A549 (cell line): ENCODE measurements at regions not wholly inside any gene's neighbourhood (a gene's known extent, or its start where the extent isn't known, plus 50 kb on each side); places are given as distances from the start of the nearest gene placed in this dataset.

Experiments used
- TF ChIP-seq, protein P1 (sequence below): fragments of >200 bp; sonication (Bioruptor Twin); formaldehyde crosslinking; IDR thresholded peaks from 3 replicates; pipeline ENCODE4 v1.5.1; 2016
- TF ChIP-seq, protein P2 (sequence below): IDR thresholded peaks from 2 replicates; pipeline ENCODE4 v1.6.1; 2012

DNA sequence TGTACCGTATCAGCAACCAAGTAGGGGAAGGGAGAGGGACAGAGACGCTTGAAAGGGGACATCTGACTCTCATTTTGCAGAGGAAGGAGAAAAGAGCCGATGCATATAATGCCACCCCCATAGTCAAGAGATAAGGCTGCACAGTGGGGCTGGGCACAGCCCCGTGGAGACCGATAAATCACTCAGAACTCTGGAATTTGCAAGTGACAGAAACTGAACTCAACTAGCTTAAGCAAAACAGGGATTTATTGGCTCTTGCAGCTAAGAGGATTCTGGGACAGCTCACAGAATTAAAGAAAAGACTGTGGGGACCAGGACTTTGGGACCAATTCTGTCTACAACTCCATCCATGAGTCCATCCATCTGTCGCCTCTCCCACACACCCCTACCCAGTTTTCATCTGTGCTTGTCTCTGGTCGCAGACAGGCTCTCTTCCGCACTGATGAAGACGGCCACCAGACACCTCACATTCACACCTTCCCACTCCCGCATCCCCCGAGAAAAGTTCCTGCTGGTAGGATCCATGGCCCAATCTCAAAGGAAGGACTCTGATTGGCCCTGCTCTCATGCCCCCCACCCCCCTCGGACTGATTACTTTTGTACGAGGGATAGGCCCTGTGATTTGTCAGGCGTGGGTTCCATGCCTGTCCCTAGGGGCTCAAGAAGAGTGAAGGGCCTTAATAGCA, 105.9 kb upstream of the RPL38 start:
- TF ChIP-seq, protein P1, sequence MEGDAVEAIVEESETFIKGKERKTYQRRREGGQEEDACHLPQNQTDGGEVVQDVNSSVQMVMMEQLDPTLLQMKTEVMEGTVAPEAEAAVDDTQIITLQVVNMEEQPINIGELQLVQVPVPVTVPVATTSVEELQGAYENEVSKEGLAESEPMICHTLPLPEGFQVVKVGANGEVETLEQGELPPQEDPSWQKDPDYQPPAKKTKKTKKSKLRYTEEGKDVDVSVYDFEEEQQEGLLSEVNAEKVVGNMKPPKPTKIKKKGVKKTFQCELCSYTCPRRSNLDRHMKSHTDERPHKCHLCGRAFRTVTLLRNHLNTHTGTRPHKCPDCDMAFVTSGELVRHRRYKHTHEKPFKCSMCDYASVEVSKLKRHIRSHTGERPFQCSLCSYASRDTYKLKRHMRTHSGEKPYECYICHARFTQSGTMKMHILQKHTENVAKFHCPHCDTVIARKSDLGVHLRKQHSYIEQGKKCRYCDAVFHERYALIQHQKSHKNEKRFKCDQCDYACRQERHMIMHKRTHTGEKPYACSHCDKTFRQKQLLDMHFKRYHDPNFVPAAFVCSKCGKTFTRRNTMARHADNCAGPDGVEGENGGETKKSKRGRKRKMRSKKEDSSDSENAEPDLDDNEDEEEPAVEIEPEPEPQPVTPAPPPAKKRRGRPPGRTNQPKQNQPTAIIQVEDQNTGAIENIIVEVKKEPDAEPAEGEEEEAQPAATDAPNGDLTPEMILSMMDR = no peak
- TF ChIP-seq, protein P2, sequence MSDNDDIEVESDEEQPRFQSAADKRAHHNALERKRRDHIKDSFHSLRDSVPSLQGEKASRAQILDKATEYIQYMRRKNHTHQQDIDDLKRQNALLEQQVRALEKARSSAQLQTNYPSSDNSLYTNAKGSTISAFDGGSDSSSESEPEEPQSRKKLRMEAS = no peak
